CD4-positive, alpha-beta memory T cell (primary cell): ENCODE measurements at regions not wholly inside any gene's neighbourhood (a gene's known extent, or its start where the extent isn't known, plus 50 kb on each side); places are given as distances from the start of the nearest gene placed in this dataset.

Experiments used
- CTCF ChIA-PET: fragments of 350-600 bp; sonication (Branson Sonifier 250); formaldehyde crosslinking; loops from one replicate; lab custom pipeline; 2021; ENCODE audit warnings: inconsistent platforms; ENCODE audit not compliant: partially characterized antibody; lab: Charles Lee
- POLR2A ChIA-PET: fragments of 350-600 bp; sonication (Branson Sonifier 250); formaldehyde crosslinking; loops from one replicate; lab custom pipeline; 2021; ENCODE audit not compliant: partially characterized antibody; lab: Charles Lee
- DNase-seq, 5 donors: peaks; one replicate each; pipeline versions ENCODE4 v3.0.0 to v3.0.0-alpha.2; 2020 to 2022; ENCODE audit warnings: mixed read lengths in 1 of 5
- H3K27ac ChIP-seq: one replicate; pipeline ENCODE4 v1.7.0; 2013; ENCODE audit warnings: low read depth, low read length
- H3K27me3 ChIP-seq: 2 replicates; pipeline ENCODE4 v1.7.0; 2013; ENCODE audit warnings: mild to moderate bottlenecking, low read length, moderate library complexity; ENCODE audit not compliant: insufficient read depth
- H3K36me3 ChIP-seq: 2 replicates; pipeline ENCODE4 v1.7.0; 2013; ENCODE audit warnings: mild to moderate bottlenecking, low read length, moderate library complexity; ENCODE audit not compliant: insufficient read depth
- H3K4me1 ChIP-seq: 2 replicates; pipeline ENCODE4 v1.7.0; 2013; ENCODE audit warnings: mild to moderate bottlenecking, low read length, moderate library complexity; ENCODE audit not compliant: insufficient read depth
- H3K4me3 ChIP-seq, 2 donors: one replicate each; pipeline ENCODE4 v1.7.0; 2013; ENCODE audit warnings: low read length in 2 of 2, mild to moderate bottlenecking in 1 of 2
- H3K9me3 ChIP-seq, 2 donors: one replicate each; pipeline ENCODE4 v1.7.0; 2013; ENCODE audit warnings: low read length in 2 of 2, control low read depth in 1 of 2; ENCODE audit not compliant: control insufficient read depth in 1 of 2
- H3K27ac Mint-ChIP-seq, 7 donors: one replicate each; pipeline ENCODE4 v1.8.0; 2020 to 2021; ENCODE audit warnings: mixed read lengths in 7 of 7, mild to moderate bottlenecking in 6 of 7, inconsistent platforms in 3 of 7, moderate library complexity in 3 of 7
- H3K27me3 Mint-ChIP-seq, 2 donors: one replicate each; pipeline ENCODE4 v1.8.0; 2020 to 2021; ENCODE audit warnings: mixed read lengths in 2 of 2
- H3K36me3 Mint-ChIP-seq, 2 donors: one replicate each; pipeline ENCODE4 v1.8.0; 2020 to 2021; ENCODE audit warnings: mixed read lengths in 2 of 2, inconsistent platforms in 1 of 2, mild to moderate bottlenecking in 1 of 2
- H3K4me1 Mint-ChIP-seq, 4 donors: one replicate each; pipeline ENCODE4 v1.8.0; 2020 to 2021; ENCODE audit warnings: mixed read lengths in 4 of 4, mild to moderate bottlenecking in 1 of 4
- H3K4me3 Mint-ChIP-seq, 8 donors: one replicate each; pipeline ENCODE4 v1.8.0; 2020 to 2021; ENCODE audit warnings: mixed read lengths in 8 of 8, mild to moderate bottlenecking in 7 of 8, moderate library complexity in 6 of 8, inconsistent platforms in 3 of 8
- H3K9me3 Mint-ChIP-seq, 8 donors: one replicate each; pipeline ENCODE4 v1.8.0; 2020 to 2021; ENCODE audit warnings: mixed read lengths in 8 of 8, mild to moderate bottlenecking in 5 of 8, inconsistent platforms in 3 of 8, moderate library complexity in 1 of 8
- intact Hi-C: fragments of 100-400 bp; cut with micrococcal nuclease; formaldehyde crosslinking; loops from one replicate; pipeline ENCODE4 v1.15.1; 2023

DNA sequence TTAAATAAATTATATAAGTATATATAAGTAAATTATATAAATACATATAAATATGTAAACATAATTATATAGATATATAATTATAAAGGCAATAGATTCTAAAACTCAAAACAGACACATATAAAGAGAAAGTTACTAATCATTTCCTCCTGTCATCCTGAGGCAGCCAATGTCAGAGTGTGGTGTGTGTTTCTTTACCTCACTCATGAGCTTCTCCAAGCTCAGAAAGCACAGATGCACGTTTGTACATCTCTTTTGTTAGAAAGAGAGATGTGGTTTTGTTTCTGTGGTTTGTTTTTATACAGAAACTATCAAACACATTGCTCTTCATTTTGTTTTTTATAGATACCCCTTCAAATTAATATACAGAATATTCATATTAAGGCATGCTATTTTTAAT, 594.8 kb downstream of the USP25 start:
- ChIA-PET CTCF (no interaction called here), POLR2A (no interaction called here)
- Mint-ChIP-seq H3K4me3 (no peak overlapping the region), H3K9me3 (no peaks in the 10 kb centered on the region), H3K27me3 (no peaks in the 10 kb centered on the region), H3K36me3 (no peaks in the 10 kb centered on the region), H3K27ac (no peak overlapping the region), H3K4me1 (no peaks in the 10 kb centered on the region)
- intact Hi-C loops: loop anchor here (10.0 kb wide), 1 partner anchor 60 kb away; no protein-coding TSS in a partner anchor
- H3K27me3 ChIP-seq: no peaks in the 10 kb centered on the region
- no peak for DNase-seq
- no peak overlapping the region for H3K4me3 ChIP-seq
- no peaks in the 10 kb centered on the region for H3K4me1 ChIP-seq
- no peaks in the 10 kb centered on the region for H3K36me3 ChIP-seq
- no peak overlapping the region for H3K27ac ChIP-seq
- H3K9me3 ChIP-seq: no peaks in the 10 kb centered on the region

DNA sequence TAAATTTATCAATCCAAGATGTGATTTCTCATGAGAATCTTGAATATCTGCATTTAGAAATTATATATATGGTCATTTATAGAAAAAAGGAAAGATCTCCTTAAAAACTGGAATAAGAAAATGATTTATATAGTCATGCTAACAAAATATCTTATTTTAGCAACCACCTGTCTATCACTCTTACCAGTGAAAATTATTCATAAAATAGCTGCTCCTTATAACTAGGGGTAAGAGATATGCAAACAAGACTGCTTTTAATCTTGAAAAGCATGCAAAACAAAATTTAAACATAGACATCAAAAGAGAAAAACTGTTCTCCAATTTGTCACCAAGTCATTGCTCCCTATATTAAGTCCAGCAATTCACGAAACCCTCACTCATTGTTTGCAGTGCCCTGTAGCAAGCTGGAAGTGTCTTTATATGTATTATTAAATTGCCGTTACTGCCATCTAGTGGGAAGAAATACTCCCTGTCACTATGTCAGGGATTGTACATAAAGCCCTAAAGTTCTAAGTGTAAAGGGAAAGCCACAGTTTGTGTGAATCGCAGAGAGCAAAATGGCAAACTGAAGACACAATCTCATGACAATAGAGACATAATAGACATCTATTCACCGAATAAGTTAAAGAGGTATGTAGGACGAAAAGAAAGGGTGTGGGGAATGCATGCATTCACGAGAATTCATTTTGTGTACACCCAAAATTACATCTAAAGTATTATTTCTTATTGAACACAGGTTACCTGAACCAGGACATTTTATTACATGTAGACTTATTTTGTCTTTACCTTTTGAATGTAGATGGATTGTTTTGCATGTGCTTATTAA, 600.5 kb downstream of the USP25 start:
- intact Hi-C loops: loop anchor here (5.0 kb wide), 3 partner anchors 248 to 648 kb away; no protein-coding TSS in a partner anchor
- DNase-seq: peak in 4 of 5 donors; percentile 15 to 24 (median 17)
- Mint-ChIP-seq H3K4me1 (peaks cover 0 to 2% (median 0%) of the 10 kb centered on the region in 4 donors), H3K9me3 (no peaks in the 10 kb centered on the region), H3K36me3 (no peaks in the 10 kb centered on the region), H3K27me3 (no peaks in the 10 kb centered on the region), H3K4me3 (no peak overlapping the region), H3K27ac (no peak overlapping the region)
- H3K27me3 ChIP-seq: no peaks in the 10 kb centered on the region
- no peak overlapping the region for H3K4me3 ChIP-seq
- H3K36me3 ChIP-seq: no peaks in the 10 kb centered on the region
- ChIA-PET POLR2A (no interaction called here), CTCF (interaction anchor here (1.3 to 1.4 kb wide), 2 partner anchors 9 to 14 kb away, joined by 3 read pairs; no protein-coding TSS in a partner anchor)
- no peaks in the 10 kb centered on the region for H3K9me3 ChIP-seq
- no peaks in the 10 kb centered on the region for H3K4me1 ChIP-seq
- no peak overlapping the region for H3K27ac ChIP-seq

DNA sequence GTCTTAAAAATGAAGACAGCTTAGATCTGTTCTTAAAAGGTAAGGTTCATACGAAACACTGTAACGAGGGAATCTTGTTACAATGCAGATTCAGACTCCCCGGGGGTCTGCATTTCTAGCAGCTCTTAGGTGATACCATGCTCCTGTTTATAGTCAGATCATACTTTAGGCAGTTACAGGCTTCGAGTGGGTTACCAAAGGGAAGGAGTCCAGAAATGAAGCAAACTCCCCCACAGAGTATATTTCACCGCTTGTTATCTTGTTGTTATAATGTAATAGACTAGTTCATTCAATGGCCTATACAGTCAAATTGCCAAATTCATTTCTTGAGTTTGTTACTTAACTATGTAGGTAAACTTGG, 601.1 kb downstream of the USP25 start:
- Histone ChIP-seq H3K27ac (no peak overlapping the region), H3K27me3 (no peaks in the 10 kb centered on the region), H3K4me1 (no peaks in the 10 kb centered on the region), H3K4me3 (no peak overlapping the region), H3K36me3 (no peaks in the 10 kb centered on the region), H3K9me3 (no peaks in the 10 kb centered on the region)
- no peak overlapping the region for H3K27ac Mint-ChIP-seq
- H3K4me1 Mint-ChIP-seq: peaks cover 0 to 2% (median 0%) of the 10 kb centered on the region in 4 donors
- POLR2A ChIA-PET: no interaction called here
- no peaks in the 10 kb centered on the region for H3K36me3 Mint-ChIP-seq
- intact Hi-C loops: loop anchor here (5.0 kb wide), 3 partner anchors 249 to 649 kb away; no protein-coding TSS in a partner anchor
- no peak overlapping the region for H3K4me3 Mint-ChIP-seq
- no peak for DNase-seq
- no peaks in the 10 kb centered on the region for H3K9me3 Mint-ChIP-seq
- CTCF ChIA-PET: interaction anchor here (0.7 to 1.4 kb wide), 2 partner anchors 13 to 23 kb away, joined by 3 read pairs; no protein-coding TSS in a partner anchor
- H3K27me3 Mint-ChIP-seq: no peaks in the 10 kb centered on the region

DNA sequence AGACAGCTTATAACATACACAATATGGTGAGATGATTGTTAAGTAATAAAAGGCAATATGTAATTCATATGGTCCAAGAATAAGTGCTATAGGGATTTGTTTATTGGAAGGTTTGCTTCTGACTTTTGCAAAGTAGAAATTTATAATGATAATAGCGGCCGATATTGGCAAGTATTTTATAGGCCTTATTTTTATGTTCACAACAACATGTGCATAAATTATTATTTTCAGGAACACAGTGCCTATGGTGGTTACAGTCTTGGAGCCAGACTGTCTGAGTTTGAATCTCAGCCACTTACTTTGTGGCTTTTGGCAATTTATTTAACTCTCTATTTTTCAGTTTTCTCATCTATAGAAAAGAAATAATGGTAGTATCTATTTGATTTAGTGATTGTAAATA, 607.5 kb downstream of the USP25 start:
- POLR2A ChIA-PET: no interaction called here
- H3K4me1 Mint-ChIP-seq: no peaks in the 10 kb centered on the region
- intact Hi-C loops: no loop called here
- no peaks in the 10 kb centered on the region for H3K27me3 Mint-ChIP-seq
- CTCF ChIA-PET: no interaction called here
- no peaks in the 10 kb centered on the region for H3K9me3 Mint-ChIP-seq
- no peaks in the 10 kb centered on the region for H3K4me1 ChIP-seq
- H3K27me3 ChIP-seq: no peaks in the 10 kb centered on the region
- no peak for DNase-seq
- no peaks in the 10 kb centered on the region for H3K9me3 ChIP-seq
- H3K4me3 ChIP-seq: no peak overlapping the region
- no peak overlapping the region for H3K27ac Mint-ChIP-seq
- H3K27ac ChIP-seq: no peak overlapping the region
- H3K4me3 Mint-ChIP-seq: no peak overlapping the region
- H3K36me3 Mint-ChIP-seq: no peaks in the 10 kb centered on the region
- no peaks in the 10 kb centered on the region for H3K36me3 ChIP-seq

DNA sequence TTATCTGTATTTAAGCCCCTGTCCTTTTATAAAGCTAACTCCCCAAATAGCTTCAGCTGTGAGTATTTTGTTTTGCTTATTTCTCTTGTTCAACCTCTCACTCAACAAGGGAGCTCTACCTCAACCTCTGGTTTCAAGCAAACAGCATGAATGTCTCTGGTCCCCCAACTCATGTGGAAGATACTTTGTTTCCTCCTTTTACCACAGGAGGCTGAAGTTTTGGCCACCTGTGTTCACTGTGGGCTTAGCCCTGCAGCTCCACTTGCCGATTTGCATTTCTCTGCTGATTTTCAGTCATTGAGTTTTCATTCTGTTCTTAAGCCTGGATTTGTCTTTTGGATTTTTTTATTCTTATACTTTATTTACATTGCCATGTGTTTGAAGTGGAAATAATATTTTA, 613.1 kb downstream of the USP25 start:
- H3K4me3 ChIP-seq: no peak overlapping the region
- no peaks in the 10 kb centered on the region for H3K4me1 Mint-ChIP-seq
- ChIA-PET CTCF (no interaction called here), POLR2A (no interaction called here)
- no peak overlapping the region for H3K4me3 Mint-ChIP-seq
- no peaks in the 10 kb centered on the region for H3K27me3 Mint-ChIP-seq
- H3K9me3 ChIP-seq: no peaks in the 10 kb centered on the region
- no peaks in the 10 kb centered on the region for H3K4me1 ChIP-seq
- H3K9me3 Mint-ChIP-seq: peaks cover 0 to 2% (median 0%) of the 10 kb centered on the region in 8 donors
- peak overlapping the region in 1 of 7 donors; percentile 61 for H3K27ac Mint-ChIP-seq
- no peaks in the 10 kb centered on the region for H3K36me3 ChIP-seq
- H3K36me3 Mint-ChIP-seq: no peaks in the 10 kb centered on the region
- DNase-seq: no peak
- H3K27me3 ChIP-seq: no peaks in the 10 kb centered on the region
- no peak overlapping the region for H3K27ac ChIP-seq
- intact Hi-C loops: no loop called here

DNA sequence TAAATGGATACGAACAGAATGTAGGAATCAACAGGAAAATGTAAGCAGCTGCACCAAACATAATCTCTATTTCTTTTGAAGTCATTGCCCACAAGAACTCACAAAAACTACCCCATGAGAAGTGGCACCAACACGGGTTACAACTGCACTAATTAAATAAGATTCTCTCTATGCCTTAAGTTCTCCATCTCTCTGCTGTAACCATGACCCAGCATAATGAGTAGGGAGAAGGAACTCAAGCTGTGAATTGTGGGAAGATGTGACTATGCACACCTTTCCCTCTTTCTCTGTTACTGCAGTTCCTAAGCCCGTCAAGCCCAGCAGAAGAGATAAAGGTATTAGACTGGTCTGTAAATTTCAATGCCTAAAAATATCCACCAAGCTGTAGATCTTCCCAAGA, 614.0 kb downstream of the USP25 start:
- Histone ChIP-seq H3K4me3 (no peak overlapping the region), H3K36me3 (no peaks in the 10 kb centered on the region), H3K27ac (no peak overlapping the region), H3K9me3 (no peaks in the 10 kb centered on the region), H3K4me1 (no peaks in the 10 kb centered on the region), H3K27me3 (no peaks in the 10 kb centered on the region)
- Mint-ChIP-seq H3K9me3 (peaks cover 0 to 2% (median 0%) of the 10 kb centered on the region in 8 donors), H3K4me1 (no peaks in the 10 kb centered on the region), H3K27me3 (no peaks in the 10 kb centered on the region), H3K36me3 (no peaks in the 10 kb centered on the region), H3K4me3 (no peak overlapping the region), H3K27ac (no peak overlapping the region)
- no peak for DNase-seq
- ChIA-PET CTCF (interaction anchor here (1.0 kb wide), 1 partner anchor 14 kb away, joined by 3 read pairs; no protein-coding TSS in a partner anchor), POLR2A (no interaction called here)
- intact Hi-C loops: no loop called here

DNA sequence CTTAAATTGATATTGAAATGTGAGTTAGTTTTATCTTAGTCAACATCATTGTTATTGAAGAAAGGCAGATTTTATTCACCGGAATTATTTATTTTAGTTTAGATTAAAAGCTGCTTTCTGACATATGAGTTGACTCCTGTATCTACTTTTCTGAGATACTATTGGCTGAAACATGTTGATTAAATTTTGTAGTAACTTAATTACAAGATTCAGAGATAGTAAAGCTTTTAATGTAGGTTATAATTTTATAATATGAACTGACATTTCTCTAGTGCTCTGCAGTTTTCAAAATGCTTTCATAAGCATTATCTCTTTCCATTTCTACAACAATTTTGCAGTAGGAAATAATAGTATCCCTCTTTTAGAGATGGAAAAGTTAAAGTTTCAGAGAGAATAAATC, 616.0 kb downstream of the USP25 start:
- Mint-ChIP-seq H3K27ac (no peak overlapping the region), H3K4me3 (no peak overlapping the region), H3K36me3 (no peaks in the 10 kb centered on the region), H3K4me1 (no peaks in the 10 kb centered on the region), H3K9me3 (peaks cover 0 to 2% (median 0%) of the 10 kb centered on the region in 8 donors), H3K27me3 (no peaks in the 10 kb centered on the region)
- intact Hi-C loops: no loop called here
- H3K27ac ChIP-seq: no peak overlapping the region
- H3K9me3 ChIP-seq: no peaks in the 10 kb centered on the region
- ChIA-PET POLR2A (no interaction called here), CTCF (no interaction called here)
- no peaks in the 10 kb centered on the region for H3K36me3 ChIP-seq
- no peak for DNase-seq
- no peaks in the 10 kb centered on the region for H3K4me1 ChIP-seq
- no peak overlapping the region for H3K4me3 ChIP-seq
- H3K27me3 ChIP-seq: no peaks in the 10 kb centered on the region
